NAMALWA (cell line): ENCODE measurements at regions not wholly inside any gene's neighbourhood (a gene's known extent, or its start where the extent isn't known, plus 50 kb on each side); places are given as distances from the start of the nearest gene placed in this dataset.
"Not testable (repeated sequence)": the region's sequence is repeated elsewhere in the genome, so short reads cannot be mapped to it uniquely, and the experiment has no call there.

Source experiments
- DNase-seq: peaks from one replicate; pipeline ENCODE4 v3.0.0-alpha.2; 2015; ENCODE audit warnings: low spot score

GRCh38 chr2:236348279-236348678 is 84.1 kb upstream of the ASB18 start:
- no peak for DNase-seq

GRCh38 chr2:236348976-236349375 is 84.8 kb upstream of the ASB18 start:
- DNase-seq: no peak

- DNase-seq: no peak
Observed at GRCh38 chr2:236350426-236350825, 86.2 kb upstream of the ASB18 start.

- DNase-seq: no peak
Observed at GRCh38 chr2:236351966-236352525, 87.8 kb upstream of the ASB18 start.

GRCh38 chr2:236352761-236353593 is 88.8 kb upstream of the ASB18 start:
- peak; percentile 60 for DNase-seq

- DNase-seq: no peak
Observed at GRCh38 chr2:236353594-236353942, 89.4 kb upstream of the ASB18 start.

GRCh38 chr2:236354056-236354940 is 90.1 kb upstream of the ASB18 start:
- DNase-seq: no peak

- no peak for DNase-seq
Observed at GRCh38 chr2:236354973-236355595, 90.9 kb upstream of the ASB18 start.

GRCh38 chr2:236355911-236356310 is 91.7 kb upstream of the ASB18 start:
- no peak for DNase-seq

GRCh38 chr2:236356321-236356720 is 92.1 kb upstream of the ASB18 start:
- not testable (repeated sequence) for DNase-seq

GRCh38 chr2:236358482-236358881 is 94.3 kb upstream of the ASB18 start:
- not testable (repeated sequence) for DNase-seq

- DNase-seq: no peak
Observed at GRCh38 chr2:236359426-236360045, 95.3 kb upstream of the ASB18 start.

GRCh38 chr2:236360496-236360895 is 96.3 kb upstream of the ASB18 start:
- DNase-seq: no peak

GRCh38 chr2:236363711-236364277 is 99.6 kb upstream of the ASB18 start:
- DNase-seq: no peak

- no peak for DNase-seq
Observed at GRCh38 chr2:236365258-236366048, 101.2 kb upstream of the ASB18 start.

GRCh38 chr2:236366049-236366387 is 101.8 kb upstream of the ASB18 start:
- DNase-seq: no peak

GRCh38 chr2:236366397-236366796 is 102.2 kb upstream of the ASB18 start:
- peak; percentile 6 for DNase-seq

GRCh38 chr2:236367506-236368289 is 103.5 kb upstream of the ASB18 start:
- no peak for DNase-seq

- DNase-seq: no peak
Observed at GRCh38 chr2:236369661-236370062, 105.5 kb upstream of the ASB18 start.

- DNase-seq: no peak
Observed at GRCh38 chr2:236370847-236371409, 106.7 kb upstream of the ASB18 start.
